22Rv1 (cell line): ENCODE measurements at regions not wholly inside any gene's neighbourhood (a gene's known extent, or its start where the extent isn't known, plus 50 kb on each side); places are given as distances from the start of the nearest gene placed in this dataset.

ENCODE experiments used
- ZFX ChIP-seq: fragments of 450-650 bp; IDR thresholded peaks from 2 replicates; pipeline ENCODE4 v1.6.1; 2017; ENCODE audit warnings: antibody characterized with exemption, borderline replicate concordance
- TF ChIP-seq, protein P1 (sequence below): fragments of 450-650 bp; IDR thresholded peaks from 2 replicates; pipeline ENCODE4 v1.5.1; 2017; ENCODE audit warnings: mild to moderate bottlenecking

DNA sequence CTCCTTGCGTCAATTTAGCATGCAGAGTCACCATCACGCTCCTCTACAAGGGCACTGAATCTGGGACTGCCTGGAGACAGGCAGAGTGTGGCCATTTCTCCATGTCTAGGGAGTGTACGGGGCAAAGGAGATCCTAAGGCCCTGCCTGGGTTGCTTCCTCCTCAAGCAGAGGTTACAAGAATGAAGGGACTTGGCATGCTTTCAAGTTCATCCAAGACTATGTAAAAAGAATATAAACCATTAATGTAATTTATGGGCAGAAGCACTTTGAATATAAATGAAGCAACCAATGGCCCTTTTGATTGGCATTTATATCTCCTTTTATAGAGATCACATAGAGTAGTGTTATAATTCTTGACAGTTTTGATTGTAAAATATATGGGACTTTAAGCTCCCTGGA lies 137.5 kb downstream of the BTBD3 start:
- TF ChIP-seq, protein P1, sequence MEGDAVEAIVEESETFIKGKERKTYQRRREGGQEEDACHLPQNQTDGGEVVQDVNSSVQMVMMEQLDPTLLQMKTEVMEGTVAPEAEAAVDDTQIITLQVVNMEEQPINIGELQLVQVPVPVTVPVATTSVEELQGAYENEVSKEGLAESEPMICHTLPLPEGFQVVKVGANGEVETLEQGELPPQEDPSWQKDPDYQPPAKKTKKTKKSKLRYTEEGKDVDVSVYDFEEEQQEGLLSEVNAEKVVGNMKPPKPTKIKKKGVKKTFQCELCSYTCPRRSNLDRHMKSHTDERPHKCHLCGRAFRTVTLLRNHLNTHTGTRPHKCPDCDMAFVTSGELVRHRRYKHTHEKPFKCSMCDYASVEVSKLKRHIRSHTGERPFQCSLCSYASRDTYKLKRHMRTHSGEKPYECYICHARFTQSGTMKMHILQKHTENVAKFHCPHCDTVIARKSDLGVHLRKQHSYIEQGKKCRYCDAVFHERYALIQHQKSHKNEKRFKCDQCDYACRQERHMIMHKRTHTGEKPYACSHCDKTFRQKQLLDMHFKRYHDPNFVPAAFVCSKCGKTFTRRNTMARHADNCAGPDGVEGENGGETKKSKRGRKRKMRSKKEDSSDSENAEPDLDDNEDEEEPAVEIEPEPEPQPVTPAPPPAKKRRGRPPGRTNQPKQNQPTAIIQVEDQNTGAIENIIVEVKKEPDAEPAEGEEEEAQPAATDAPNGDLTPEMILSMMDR: no peak
- no peak for TF ChIP-seq ZFX
